GM12878 (cell line): ENCODE measurements at regions not wholly inside any gene's neighbourhood (a gene's known extent, or its start where the extent isn't known, plus 50 kb on each side); places are given as distances from the start of the nearest gene placed in this dataset.

Source experiments
- ATAC-seq: fragments of 200-7000 bp; cut with Tn5 transposase; 3 replicates; pipeline ENCODE4 v1.9.1; 2020; ENCODE audit warnings: mild to moderate bottlenecking, moderate library complexity
- BruUV-seq: library from RNA; stranded (reverse); fragments of 400-500 nt; replicated peaks from 2 replicates; lab custom pipeline; 2021; lab: Mats Ljungman, UMichigan
- CTCF ChIA-PET: fragments of 300-600 bp; sonication (Branson Sonifier 250); formaldehyde crosslinking; extraction: SDS; loops from one replicate; lab custom pipeline; 2021; ENCODE audit warnings: inconsistent platforms; lab: Yijun Ruan, JAX
- POLR2A ChIA-PET: fragments of 350-600 bp; formaldehyde crosslinking; extraction: SDS; loops from one replicate; lab custom pipeline; 2021; ENCODE audit warnings: inconsistent platforms; lab: Charles Lee
- RAD21 ChIA-PET: fragments of 300-600 bp; sonication (Branson Sonifier 250); formaldehyde crosslinking; loops from one replicate; lab custom pipeline; 2023; ENCODE audit warnings: antibody characterized with exemption; ENCODE audit not compliant: unreplicated experiment; lab: Charles Lee
- SMC1A ChIA-PET: fragments of 300-600 bp; sonication (Branson Sonifier 250); formaldehyde crosslinking; loops from one replicate; lab custom pipeline; 2023; ENCODE audit not compliant: unreplicated experiment, uncharacterized antibody; lab: Charles Lee
- DNase-seq: peaks from one replicate; pipeline ENCODE4 v3.0.0-alpha.2; 2011; ENCODE audit warnings: low read depth, low spot score
- FAIRE-seq: peaks from 3 replicates; lab custom pipeline; 2011; peaks lifted over from hg19 to GRCh38; lab: Jason Lieb, UNC
- H2AFZ ChIP-seq: 2 replicates; pipeline ENCODE4 v1.6.0; 2011; ENCODE audit warnings: low read depth, low read length, control low read depth; ENCODE audit not compliant: control insufficient read depth
- H3K27ac ChIP-seq: 2 replicates; pipeline ENCODE4 v1.5.1; 2011; ENCODE audit warnings: control low read depth; ENCODE audit not compliant: control insufficient read depth, insufficient read depth
- H3K27me3 ChIP-seq, 2 experiments: replicated peaks in 1 of 2; 2 replicates each; pipeline versions ENCODE4 v1.6.0 to v1.6.1; 2011; ENCODE audit warnings: low read length in 1 of 2; ENCODE audit not compliant: control insufficient read depth in 2 of 2, insufficient read depth in 2 of 2
- H3K36me3 ChIP-seq, 2 experiments: 2 replicates each; pipeline ENCODE4 v1.5.1; 2011; ENCODE audit warnings: low read length in 1 of 2; ENCODE audit not compliant: control insufficient read depth in 2 of 2, insufficient read depth in 2 of 2
- H3K4me1 ChIP-seq: 2 replicates; pipeline ENCODE4 v1.6.1; 2011; ENCODE audit warnings: mild to moderate bottlenecking, low read length, moderate library complexity, mixed read lengths; ENCODE audit not compliant: control insufficient read depth, insufficient read depth
- H3K4me2 ChIP-seq: 2 replicates; pipeline ENCODE4 v1.6.0; 2011; ENCODE audit warnings: control low read depth; ENCODE audit not compliant: control insufficient read depth, insufficient read depth
- H3K4me3 ChIP-seq: fragments of 200-600 bp; sonication (generic); 2 replicates; pipeline ENCODE4 v1.5.1; 2016
- H3K79me2 ChIP-seq: 2 replicates; pipeline ENCODE4 v1.6.0; 2011; ENCODE audit warnings: low read length; ENCODE audit not compliant: control insufficient read depth, insufficient read depth
- H3K9ac ChIP-seq: 2 replicates; pipeline ENCODE4 v1.8.0; 2011; ENCODE audit warnings: low read length, control low read depth, mixed read lengths; ENCODE audit not compliant: control insufficient read depth, insufficient read depth
- H3K9me3 ChIP-seq: replicated peaks from 3 replicates; pipeline ENCODE4 v1.5.1; 2011; ENCODE audit warnings: mild to moderate bottlenecking, low read length; ENCODE audit not compliant: control insufficient read depth, insufficient read depth
- H4K20me1 ChIP-seq: 2 replicates; pipeline ENCODE4 v1.6.0; 2011; ENCODE audit not compliant: control insufficient read depth, insufficient read depth
- ASH2L ChIP-seq: fragments of 300-600, 200-600 bp; sonication (generic); IDR thresholded peaks from 2 replicates; pipeline ENCODE4 v1.6.1; 2017; ENCODE audit warnings: low read depth, mild to moderate bottlenecking, borderline replicate concordance
- BACH1 ChIP-seq: fragments of 450-650 bp; IDR thresholded peaks from 2 replicates; pipeline ENCODE4 v1.6.1; 2017; ENCODE audit warnings: mild to moderate bottlenecking, borderline replicate concordance
- EP300 ChIP-seq, 2 experiments: fragments of 150-350 bp in 1 of 2; IDR thresholded peaks; 2 replicates each; pipeline ENCODE4 v1.6.1; 2011 to 2012; ENCODE audit warnings: low read depth in 2 of 2, low read length in 2 of 2, borderline replicate concordance in 1 of 2, improper control_type of control experiment in 1 of 2, inconsistent platforms in 1 of 2; ENCODE audit not compliant: control insufficient read depth in 1 of 2
- POLR2AphosphoS2 ChIP-seq: IDR thresholded peaks from 2 replicates; pipeline ENCODE4 v1.6.1; 2011; ENCODE audit warnings: low read depth, mild to moderate bottlenecking, low read length, improper control_type of control experiment, moderate library complexity
- ZZZ3 ChIP-seq: IDR thresholded peaks from 2 replicates; pipeline ENCODE4 v1.6.1; 2011; ENCODE audit warnings: low read depth; ENCODE audit not compliant: control insufficient read depth, insufficient read length
- WGBS: methylation state at CpG from one replicate; pipeline ENCODE4 v1.1.6; 2016; ENCODE audit warnings: low lambda C conversion rate; ENCODE audit not compliant: insufficient replicate concordance, insufficient coverage; ENCODE audit errors: missing lambda C conversion rate; 5-methylcytosine and 5-hydroxymethylcytosine counted together
- in situ Hi-C: fragments of 300-500 bp; cut with MboI; formaldehyde crosslinking; loops from 9 replicates; pipeline ENCODE4 v1.14.3; 2018; ENCODE audit warnings: mixed read lengths
- intact Hi-C: fragments of 100-400 bp; cut with micrococcal nuclease; formaldehyde crosslinking; loops from one replicate; pipeline ENCODE4 v1.14.2; 2022; ENCODE audit not compliant: unreplicated experiment
- TF ChIP-seq, protein P1 (sequence below): fragments of 450-650 bp; IDR thresholded peaks from 2 replicates; pipeline ENCODE4 v1.6.1; 2016; ENCODE audit warnings: mild to moderate bottlenecking
- TF ChIP-seq, protein P2 (sequence below): IDR thresholded peaks from 2 replicates; pipeline ENCODE4 v1.6.1; 2011; ENCODE audit warnings: borderline replicate concordance, low read depth, mild to moderate bottlenecking, moderate library complexity, low read length; ENCODE audit not compliant: insufficient read depth, poor library complexity, severe bottlenecking

DNA sequence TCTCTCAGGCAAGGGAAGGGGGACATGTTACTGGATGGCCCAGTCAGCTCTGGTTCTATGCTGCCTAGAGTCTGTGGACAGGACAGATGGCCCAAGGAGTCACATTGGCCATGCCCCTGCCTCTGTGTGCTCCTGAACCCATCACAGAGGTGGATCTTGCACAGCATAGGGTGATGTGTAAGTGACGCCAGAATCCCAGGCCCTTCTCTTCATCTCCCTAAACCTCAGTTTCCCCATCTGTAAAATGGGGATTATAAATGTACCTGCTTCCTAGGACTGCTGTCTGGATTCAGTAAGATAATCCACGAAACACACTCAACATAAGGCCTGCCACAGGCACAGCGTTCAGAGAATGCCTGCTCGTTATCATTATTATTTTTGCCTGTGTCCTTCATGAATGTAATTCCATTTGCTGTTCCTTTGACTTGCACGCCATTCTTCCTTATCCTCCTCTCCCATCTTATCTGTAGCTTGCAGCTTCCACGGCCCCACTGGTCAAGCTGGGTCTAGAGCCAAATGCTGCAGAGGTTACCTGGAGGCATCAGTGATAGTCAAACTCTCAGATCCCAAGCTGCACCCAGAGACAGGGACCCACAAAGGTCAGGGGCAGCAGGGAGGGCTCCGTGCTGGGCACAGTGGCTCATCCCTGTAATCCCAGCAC lies 207.0 kb downstream of the MN1 start:
- 20% methylated on average over 7 of the region's 7 CpGs for WGBS
- no peak for FAIRE-seq
- SMC1A ChIA-PET: no interaction called here

More for the DNA sequence above, 207.0 kb downstream of the MN1 start:
- H3K4me1 ChIP-seq: no peaks in the 10 kb centered on the region
- CTCF ChIA-PET: no interaction called here
- no peak overlapping the region for H3K9ac ChIP-seq
- H2AFZ ChIP-seq: no peak overlapping the region
- ATAC-seq (no peak), DNase-seq (no peak)
- BruUV-seq: no TSS peak
- H3K27ac ChIP-seq: no peak overlapping the region
- no peaks in the 10 kb centered on the region for H4K20me1 ChIP-seq
- POLR2A ChIA-PET: no interaction called here
- H3K9me3 ChIP-seq: no peaks in the 10 kb centered on the region
- in situ Hi-C loops (no loop called here), intact Hi-C loops (no loop called here)
- RAD21 ChIA-PET: no interaction called here
- no peaks in the 10 kb centered on the region; a peak in 1 of 4 replicates for H3K27me3 ChIP-seq
- TF ChIP-seq, protein P1, sequence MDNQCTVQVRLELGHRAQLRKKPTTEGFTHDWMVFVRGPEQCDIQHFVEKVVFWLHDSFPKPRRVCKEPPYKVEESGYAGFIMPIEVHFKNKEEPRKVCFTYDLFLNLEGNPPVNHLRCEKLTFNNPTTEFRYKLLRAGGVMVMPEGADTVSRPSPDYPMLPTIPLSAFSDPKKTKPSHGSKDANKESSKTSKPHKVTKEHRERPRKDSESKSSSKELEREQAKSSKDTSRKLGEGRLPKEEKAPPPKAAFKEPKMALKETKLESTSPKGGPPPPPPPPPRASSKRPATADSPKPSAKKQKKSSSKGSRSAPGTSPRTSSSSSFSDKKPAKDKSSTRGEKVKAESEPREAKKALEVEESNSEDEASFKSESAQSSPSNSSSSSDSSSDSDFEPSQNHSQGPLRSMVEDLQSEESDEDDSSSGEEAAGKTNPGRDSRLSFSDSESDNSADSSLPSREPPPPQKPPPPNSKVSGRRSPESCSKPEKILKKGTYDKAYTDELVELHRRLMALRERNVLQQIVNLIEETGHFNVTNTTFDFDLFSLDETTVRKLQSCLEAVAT: no peak
- TF ChIP-seq BACH1 (no peak), ASH2L (no peak), EP300 (IDR thresholded peaks at IDR 0.05; ENCODE audit: borderline replicate concordance in 1 of 2, control insufficient read depth in 1 of 2, low read depth in 2 of 2, low read length in 2 of 2) (no peak), ZZZ3 (no peak), POLR2AphosphoS2 (no peak)
- TF ChIP-seq, protein P2, sequence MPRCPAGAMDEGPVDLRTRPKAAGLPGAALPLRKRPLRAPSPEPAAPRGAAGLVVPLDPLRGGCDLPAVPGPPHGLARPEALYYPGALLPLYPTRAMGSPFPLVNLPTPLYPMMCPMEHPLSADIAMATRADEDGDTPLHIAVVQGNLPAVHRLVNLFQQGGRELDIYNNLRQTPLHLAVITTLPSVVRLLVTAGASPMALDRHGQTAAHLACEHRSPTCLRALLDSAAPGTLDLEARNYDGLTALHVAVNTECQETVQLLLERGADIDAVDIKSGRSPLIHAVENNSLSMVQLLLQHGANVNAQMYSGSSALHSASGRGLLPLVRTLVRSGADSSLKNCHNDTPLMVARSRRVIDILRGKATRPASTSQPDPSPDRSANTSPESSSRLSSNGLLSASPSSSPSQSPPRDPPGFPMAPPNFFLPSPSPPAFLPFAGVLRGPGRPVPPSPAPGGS: no peak
- no peak overlapping the region for H3K4me3 ChIP-seq
- H3K36me3 ChIP-seq: no peaks in the 10 kb centered on the region
- no peak overlapping the region for H3K4me2 ChIP-seq
- no peaks in the 10 kb centered on the region for H3K79me2 ChIP-seq
